ENCODE measurements at regions not wholly inside any gene's neighbourhood (a gene's known extent, or its start where the extent isn't known, plus 50 kb on each side); places are given as distances from the start of the nearest gene placed in this dataset.

- no peak overlapping the region for H3K27ac ChIP-seq (ENCODE audit: low read depth, low read length)
- Mint-ChIP-seq H3K4me1 (ENCODE audit: low read depth, unreplicated experiment) (no peaks in the 10 kb centered on the region), H3K27me3 (ENCODE audit: low read depth, unreplicated experiment) (peaks cover 14% of the 10 kb centered on the region), H3K27ac (ENCODE audit: unreplicated experiment) (no peak overlapping the region), H3K9me3 (ENCODE audit: unreplicated experiment) (peaks cover 13% of the 10 kb centered on the region), H3K36me3 (ENCODE audit: low read depth, unreplicated experiment) (no peaks in the 10 kb centered on the region), H3K4me3 (ENCODE audit: unreplicated experiment) (no peak overlapping the region)
- DNase-seq (ENCODE audit: low read depth) (no peak), FAIRE-seq (no peak)
- TF ChIP-seq EZH2 (IDR thresholded peaks at IDR 0.05; ENCODE audit: insufficient read depth, low read length): no peak
- no peak for TF ChIP-seq CTCF (IDR thresholded peaks at IDR 0.05; ENCODE audit: insufficient read depth, low read depth, low read length)
- no peaks in the 10 kb centered on the region for H3K4me1 ChIP-seq (ENCODE audit: insufficient read depth, low read length)
- H3K9ac ChIP-seq (ENCODE audit: low read length): no peak overlapping the region
- no peak overlapping the region for H2AFZ ChIP-seq (ENCODE audit: low read depth, low read length)
- no peak overlapping the region for H3K4me2 ChIP-seq (ENCODE audit: low read length)
- no peaks in the 10 kb centered on the region for H3K79me2 ChIP-seq (ENCODE audit: insufficient read depth, low read length)
- no peaks in the 10 kb centered on the region for H3K36me3 ChIP-seq (ENCODE audit: insufficient read depth, low read length)
- no peak overlapping the region for H3K4me3 ChIP-seq (ENCODE audit: insufficient read depth, low read depth, low read length)
- peaks cover 3% of the 10 kb centered on the region for H3K27me3 ChIP-seq (ENCODE audit: insufficient read depth, low read length)
- no peaks in the 10 kb centered on the region for H4K20me1 ChIP-seq (ENCODE audit: insufficient read depth, low read length)
- H3K9me3 ChIP-seq (ENCODE audit: insufficient read depth, low read depth, low read length): no peaks in the 10 kb centered on the region
These were observed 317.6 kb upstream of the PIK3R1 start for GRCh38 chr5:67897980-67898379.

GRCh38 chr5:67897431-67897830 is 318.1 kb upstream of the PIK3R1 start:
- peaks cover 13% of the 10 kb centered on the region for H3K9me3 Mint-ChIP-seq (ENCODE audit: unreplicated experiment)
- DNase-seq (ENCODE audit: low read depth) (no peak), FAIRE-seq (no peak)
- TF ChIP-seq EZH2 (IDR thresholded peaks at IDR 0.05; ENCODE audit: insufficient read depth, low read length): no peak
- no peak for TF ChIP-seq CTCF (IDR thresholded peaks at IDR 0.05; ENCODE audit: insufficient read depth, low read depth, low read length)
- H3K9me3 ChIP-seq (ENCODE audit: insufficient read depth, low read depth, low read length): no peaks in the 10 kb centered on the region
- H3K4me2 ChIP-seq (ENCODE audit: low read length): no peak overlapping the region
- peaks cover 3% of the 10 kb centered on the region for H3K27me3 ChIP-seq (ENCODE audit: insufficient read depth, low read length)
- no peaks in the 10 kb centered on the region for H3K4me1 ChIP-seq (ENCODE audit: insufficient read depth, low read length)
- H3K36me3 Mint-ChIP-seq (ENCODE audit: low read depth, unreplicated experiment): no peaks in the 10 kb centered on the region
- H3K4me3 ChIP-seq (ENCODE audit: insufficient read depth, low read depth, low read length): no peak overlapping the region
- no peaks in the 10 kb centered on the region for H4K20me1 ChIP-seq (ENCODE audit: insufficient read depth, low read length)
- no peak overlapping the region for H2AFZ ChIP-seq (ENCODE audit: low read depth, low read length)
- no peak overlapping the region for H3K9ac ChIP-seq (ENCODE audit: low read length)
- no peaks in the 10 kb centered on the region for H3K36me3 ChIP-seq (ENCODE audit: insufficient read depth, low read length)
- peaks cover 12% of the 10 kb centered on the region for H3K27me3 Mint-ChIP-seq (ENCODE audit: low read depth, unreplicated experiment)
- H3K4me1 Mint-ChIP-seq (ENCODE audit: low read depth, unreplicated experiment): no peaks in the 10 kb centered on the region
- no peaks in the 10 kb centered on the region for H3K79me2 ChIP-seq (ENCODE audit: insufficient read depth, low read length)
- no peak overlapping the region for H3K27ac Mint-ChIP-seq (ENCODE audit: unreplicated experiment)
- no peak overlapping the region for H3K4me3 Mint-ChIP-seq (ENCODE audit: unreplicated experiment)
- H3K27ac ChIP-seq (ENCODE audit: low read depth, low read length): no peak overlapping the region

- Mint-ChIP-seq H3K27ac (ENCODE audit: unreplicated experiment) (no peak overlapping the region), H3K9me3 (ENCODE audit: unreplicated experiment) (peaks cover 13% of the 10 kb centered on the region), H3K27me3 (ENCODE audit: low read depth, unreplicated experiment) (peaks cover 7% of the 10 kb centered on the region), H3K4me1 (ENCODE audit: low read depth, unreplicated experiment) (no peaks in the 10 kb centered on the region), H3K4me3 (ENCODE audit: unreplicated experiment) (no peak overlapping the region), H3K36me3 (ENCODE audit: low read depth, unreplicated experiment) (no peaks in the 10 kb centered on the region)
- Histone ChIP-seq H4K20me1 (ENCODE audit: insufficient read depth, low read length) (no peaks in the 10 kb centered on the region), H3K27ac (ENCODE audit: low read depth, low read length) (no peak overlapping the region), H3K9ac (ENCODE audit: low read length) (no peak overlapping the region), H3K9me3 (ENCODE audit: insufficient read depth, low read depth, low read length) (no peaks in the 10 kb centered on the region), H3K36me3 (ENCODE audit: insufficient read depth, low read length) (no peaks in the 10 kb centered on the region), H3K27me3 (ENCODE audit: insufficient read depth, low read length) (peaks cover 3% of the 10 kb centered on the region), H3K4me2 (ENCODE audit: low read length) (no peak overlapping the region), H3K79me2 (ENCODE audit: insufficient read depth, low read length) (no peaks in the 10 kb centered on the region), H2AFZ (ENCODE audit: low read depth, low read length) (no peak overlapping the region), H3K4me3 (ENCODE audit: insufficient read depth, low read depth, low read length) (no peak overlapping the region), H3K4me1 (ENCODE audit: insufficient read depth, low read length) (no peaks in the 10 kb centered on the region)
- no peak for FAIRE-seq
- DNase-seq (ENCODE audit: low read depth): no peak
- TF ChIP-seq EZH2 (IDR thresholded peaks at IDR 0.05; ENCODE audit: insufficient read depth, low read length) (no peak), CTCF (IDR thresholded peaks at IDR 0.05; ENCODE audit: insufficient read depth, low read depth, low read length) (no peak)
These were observed 318.6 kb upstream of the PIK3R1 start for GRCh38 chr5:67896930-67897313.

Data from astrocyte (in vitro differentiated cells and primary cell).